Esophagus squamous epithelium (tissue), 4 donors: ENCODE measurements at regions not wholly inside any gene's neighbourhood (a gene's known extent, or its start where the extent isn't known, plus 50 kb on each side); places are given as distances from the start of the nearest gene placed in this dataset.

Experiments
- CTCF ChIP-seq, 6 experiments: fragments of 450-650 bp in 4 of 6; fragments of 200-600 bp in 2 of 6; sonication (generic) in 2 of 6; IDR thresholded peaks; one replicate each; pipeline ENCODE4 v1.5.1; 2016 to 2019; ENCODE audit warnings: antibody characterized with exemption in 6 of 6, mild to moderate bottlenecking in 4 of 6, moderate library complexity in 4 of 6
- POLR2A ChIP-seq, 4 donors: fragments of 450-650 bp; IDR thresholded peaks; one replicate each; pipeline ENCODE4 v1.6.1; 2017; ENCODE audit warnings: antibody characterized with exemption in 4 of 4, mild to moderate bottlenecking in 4 of 4, moderate library complexity in 3 of 4

- no peak for TF ChIP-seq CTCF (IDR thresholded peaks at IDR 0.05)
- TF ChIP-seq POLR2A (IDR thresholded peaks at IDR 0.05), result no peak
Measured at GRCh38 chr6:121651420-121651819, 216.0 kb downstream of the GJA1 start.
